Skeletal muscle cell (primary cell): ENCODE measurements at regions not wholly inside any gene's neighbourhood (a gene's known extent, or its start where the extent isn't known, plus 50 kb on each side); places are given as distances from the start of the nearest gene placed in this dataset.
"Not testable (repeated sequence)": the region's sequence is repeated elsewhere in the genome, so short reads cannot be mapped to it uniquely, and the experiment has no call there.

Experiments used
- DNase-seq: peaks from one replicate; pipeline ENCODE4 v3.0.0-alpha.2; 2010; ENCODE audit warnings: low read depth
- H3K4me3 ChIP-seq: 2 replicates; pipeline ENCODE4 v1.5.1; 2011; ENCODE audit warnings: low read depth, mild to moderate bottlenecking, control low read depth, low read length, moderate library complexity

DNA sequence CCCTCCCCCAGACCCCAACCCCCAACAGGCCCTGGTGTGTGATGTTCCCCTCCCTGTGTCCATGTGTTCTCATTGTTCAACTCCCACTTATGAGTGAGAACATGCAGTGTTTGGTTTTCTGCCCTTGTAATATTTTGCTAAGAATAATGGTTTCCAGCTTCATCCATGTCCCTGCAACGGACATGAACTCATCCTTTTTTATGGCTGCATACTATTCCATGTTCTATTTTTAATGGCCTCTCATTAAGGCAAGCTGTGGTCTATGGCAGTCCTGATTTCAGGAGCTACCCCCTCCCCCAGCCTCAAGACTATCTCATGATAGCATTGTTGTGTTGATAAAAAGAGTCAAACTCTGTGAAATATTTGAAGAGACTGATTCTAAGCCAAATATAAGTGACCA lies 267.4 kb downstream of the MID1IP1 start:
- DNase-seq, H3K4me3 ChIP-seq: not testable (repeated sequence)

DNA sequence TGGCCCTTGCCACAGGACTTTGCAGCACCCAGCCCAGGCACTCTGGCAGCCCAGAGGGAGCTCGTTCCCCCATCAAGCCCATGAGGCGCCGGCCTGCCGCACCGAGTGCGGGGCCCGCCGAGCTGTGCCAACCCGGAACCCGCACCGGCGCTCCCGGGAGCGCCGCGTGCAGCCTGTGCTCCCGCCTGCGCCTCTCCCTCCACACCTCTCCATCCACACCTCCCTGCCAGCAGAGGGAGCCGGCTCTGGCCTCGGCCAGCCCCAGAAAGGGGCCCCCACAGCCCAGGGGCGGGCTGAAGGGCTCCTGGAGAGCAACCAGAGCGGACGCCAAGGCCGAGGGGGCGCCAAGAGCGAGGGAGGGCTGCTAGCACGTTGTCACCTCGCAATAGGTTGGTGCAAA lies 268.8 kb downstream of the MID1IP1 start:
- no peak for DNase-seq
- no peak overlapping the region for H3K4me3 ChIP-seq

DNA sequence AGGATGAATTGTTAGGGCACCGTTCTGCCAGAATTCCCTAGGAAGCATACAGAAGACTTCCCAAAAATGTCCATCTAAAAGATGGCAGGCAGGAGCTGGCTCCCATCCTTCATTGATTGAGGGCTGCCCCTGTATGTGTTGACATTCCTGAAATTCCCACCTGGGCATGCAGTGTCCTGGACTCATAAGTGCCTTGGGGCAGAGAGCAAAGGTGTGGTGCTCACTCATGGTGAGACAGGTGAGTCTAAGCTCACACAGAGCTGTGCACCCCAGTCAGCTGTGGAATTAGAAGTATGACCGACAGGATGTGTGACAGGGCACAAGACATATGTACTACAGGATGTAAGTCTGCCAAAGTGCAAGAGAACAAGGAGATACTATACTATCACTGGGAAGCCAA lies 271.9 kb downstream of the MID1IP1 start:
- H3K4me3 ChIP-seq, result no peak overlapping the region
- no peak for DNase-seq

DNA sequence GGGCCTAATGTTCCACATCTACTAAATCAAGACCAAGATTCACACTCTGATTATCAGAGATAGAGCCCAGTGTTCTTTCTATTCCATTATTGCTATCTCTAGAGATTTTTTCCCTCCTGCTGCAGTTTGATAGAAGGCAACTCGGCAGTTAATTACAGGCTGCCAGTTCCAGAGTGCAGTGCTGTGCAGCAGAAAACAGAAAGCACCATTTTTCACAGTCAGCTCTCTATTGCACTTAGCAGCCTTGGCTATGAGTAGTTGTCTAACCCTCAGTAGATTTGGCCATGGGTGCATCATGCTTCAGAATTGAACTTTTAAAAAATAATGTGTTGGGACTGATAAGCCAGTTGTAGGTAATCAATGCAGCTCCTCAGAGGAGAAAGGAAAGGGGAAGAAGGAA lies 295.3 kb downstream of the MID1IP1 start:
- H3K4me3 ChIP-seq, result no peak overlapping the region
- no peak for DNase-seq

DNA sequence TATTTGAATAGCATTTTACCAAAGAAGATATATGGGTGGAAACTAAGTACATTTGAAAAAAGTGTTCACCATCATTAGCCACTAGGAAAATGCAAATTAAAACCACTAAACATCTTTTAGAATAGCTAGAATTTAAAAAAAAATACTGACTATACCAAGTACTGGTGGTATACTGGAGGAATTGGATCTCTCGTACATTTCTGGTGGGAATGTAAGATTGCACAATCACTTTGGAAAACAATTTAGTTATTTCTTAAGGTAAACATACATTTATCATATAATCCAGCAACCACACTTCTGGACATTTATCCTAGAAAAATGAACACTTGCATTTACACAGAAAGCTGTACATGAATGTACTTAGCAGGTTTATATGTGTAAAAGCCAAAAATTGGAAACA lies 303.5 kb downstream of the MID1IP1 start:
- no peak overlapping the region for H3K4me3 ChIP-seq
- DNase-seq, result no peak

DNA sequence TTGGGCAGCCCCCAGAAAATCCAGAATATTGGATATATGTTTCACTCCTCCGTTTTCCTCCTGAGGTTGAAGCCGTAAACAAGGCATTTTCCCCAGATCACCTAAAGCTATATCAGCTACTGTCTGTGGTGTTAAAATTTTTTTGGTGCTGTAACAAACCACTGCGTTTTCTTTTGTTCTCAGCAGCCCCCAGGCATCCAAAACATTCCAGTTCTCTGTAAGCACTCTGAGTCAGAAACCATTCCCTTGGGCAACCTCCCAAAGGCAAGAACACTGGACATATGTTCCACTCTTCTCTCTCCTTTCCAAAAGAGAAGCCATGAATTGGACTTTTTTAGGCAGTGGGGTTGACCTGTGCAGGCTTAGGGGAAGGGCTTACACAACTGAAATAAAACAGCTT lies 310.9 kb downstream of the MID1IP1 start:
- H3K4me3 ChIP-seq, result no peak overlapping the region
- no peak for DNase-seq

DNA sequence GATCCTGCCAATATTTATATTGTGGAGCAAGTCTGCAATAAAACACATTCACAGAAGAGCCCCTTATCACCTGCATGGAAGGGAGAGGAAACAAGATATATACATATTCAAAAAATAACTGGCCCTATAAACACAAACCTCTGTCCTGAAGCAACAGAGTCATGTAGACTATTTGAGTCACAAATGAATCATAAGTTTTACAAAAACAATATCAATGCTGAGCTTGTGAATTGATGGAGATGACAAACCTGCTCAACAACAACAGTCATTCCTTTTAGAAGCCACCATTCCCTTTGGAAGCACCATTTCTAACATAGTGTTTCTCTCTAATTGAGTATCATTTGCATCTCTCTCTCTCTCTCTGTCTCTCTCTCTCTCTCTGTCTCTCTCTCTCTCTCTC lies 313.9 kb downstream of the MID1IP1 start:
- no peak overlapping the region for H3K4me3 ChIP-seq
- no peak for DNase-seq

DNA sequence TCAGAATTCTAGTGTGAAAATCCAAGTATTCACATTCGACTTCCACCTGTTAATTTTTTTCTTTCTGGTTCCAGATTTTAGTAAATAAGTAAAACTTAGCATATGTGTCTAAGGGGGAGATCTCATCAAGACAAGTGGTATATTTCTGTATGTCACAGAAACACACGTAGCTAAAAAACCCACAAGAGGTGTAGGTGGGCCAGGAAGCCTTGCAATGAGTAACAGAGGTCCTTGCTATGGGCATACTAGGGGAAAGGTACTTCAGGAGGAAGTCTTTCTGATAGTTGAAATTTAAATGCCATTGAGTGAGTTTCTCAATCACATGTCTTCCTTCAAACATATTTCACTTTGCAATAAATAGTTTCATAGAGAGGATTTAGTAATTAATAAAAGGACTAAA lies 315.8 kb downstream of the MID1IP1 start:
- DNase-seq, result no peak
- H3K4me3 ChIP-seq, result no peak overlapping the region

DNA sequence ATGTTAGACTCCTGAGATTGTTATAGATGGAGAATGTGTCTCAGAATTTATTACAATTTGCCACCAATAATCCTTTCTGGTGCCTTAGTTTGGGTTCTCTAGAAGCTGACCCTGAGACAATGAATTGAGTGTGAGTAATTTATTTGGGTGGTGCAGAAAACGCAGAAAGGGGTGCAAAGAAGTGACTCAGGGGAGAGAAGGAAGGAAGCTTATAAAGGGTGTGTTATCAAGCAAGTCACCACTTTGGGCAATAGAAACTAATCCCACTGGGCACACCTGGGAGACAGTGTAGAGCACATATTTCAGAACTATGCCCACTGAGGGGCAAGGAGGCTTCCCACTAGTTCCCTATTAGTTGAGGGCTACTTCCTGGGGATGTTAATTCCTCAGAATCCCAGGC lies 320.6 kb downstream of the MID1IP1 start:
- H3K4me3 ChIP-seq, result no peak overlapping the region
- DNase-seq, result no peak

DNA sequence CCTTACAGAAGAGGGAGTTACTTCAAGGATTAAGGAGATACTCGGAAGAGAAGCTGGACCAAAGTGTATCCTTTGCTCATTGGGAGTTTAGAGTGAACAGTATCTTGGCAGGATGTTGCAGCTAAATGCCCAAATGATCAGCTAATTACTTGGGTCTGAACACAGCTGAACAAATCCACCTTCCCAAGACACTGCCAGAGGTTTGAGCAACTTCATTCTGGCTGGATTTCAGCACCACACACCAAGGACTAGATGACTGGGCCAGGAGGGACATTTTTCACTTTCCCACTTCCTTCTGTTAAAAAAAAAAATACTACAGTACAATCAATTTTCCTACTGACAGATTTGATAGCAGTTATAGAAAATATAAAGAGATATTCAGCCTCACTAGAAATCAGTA lies 324.6 kb downstream of the MID1IP1 start:
- no peak for DNase-seq
- no peak overlapping the region for H3K4me3 ChIP-seq

DNA sequence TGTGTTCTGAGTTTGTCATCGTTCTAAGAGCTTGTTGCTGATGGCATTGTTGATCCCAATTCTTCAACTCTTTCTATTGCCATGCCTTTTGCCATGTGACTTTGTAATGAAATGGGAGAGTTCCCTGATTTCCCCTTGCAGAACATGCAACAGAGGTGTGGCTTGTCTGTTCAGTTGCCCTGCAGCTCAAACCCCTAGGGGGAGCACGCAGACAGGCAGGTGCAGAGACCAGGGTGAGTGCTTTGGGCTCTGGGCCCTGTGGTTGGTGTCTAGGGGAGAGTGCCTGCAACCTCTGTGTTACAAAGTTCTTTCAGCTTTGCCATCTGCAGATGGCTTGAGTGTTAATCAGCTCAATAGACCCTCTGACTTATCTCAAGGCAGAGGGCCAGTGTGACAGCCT lies 332.7 kb downstream of the MID1IP1 start:
- no peak overlapping the region for H3K4me3 ChIP-seq
- no peak for DNase-seq

DNA sequence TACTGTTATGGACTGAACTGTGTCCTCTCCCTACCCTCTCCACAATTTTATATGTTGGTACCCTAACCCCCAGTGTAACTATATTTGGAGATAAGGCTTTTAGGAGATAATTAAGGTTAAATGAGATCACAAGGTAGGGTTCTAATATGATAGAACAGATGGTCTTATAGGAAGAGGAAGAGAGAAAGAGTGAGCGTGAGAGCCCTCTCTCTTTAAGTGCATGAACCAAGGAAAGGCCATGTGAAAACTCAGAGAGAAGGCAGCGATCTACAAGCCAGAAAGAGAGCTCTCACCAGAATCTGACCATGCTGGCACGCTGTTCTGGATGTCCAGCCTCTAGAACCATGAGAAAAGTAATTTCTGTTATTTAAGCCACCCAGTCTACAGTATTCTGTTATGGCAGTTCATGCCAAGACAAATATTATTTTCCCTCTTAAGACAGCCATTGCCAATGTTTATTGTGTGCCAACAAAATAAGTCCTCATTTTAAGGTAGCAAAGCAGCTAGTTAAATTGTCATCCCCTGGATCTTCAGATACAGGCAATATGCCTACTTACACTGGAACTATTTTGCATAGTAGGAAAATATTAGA lies 336.2 kb downstream of the MID1IP1 start:
- no peak overlapping the region for H3K4me3 ChIP-seq
- no peak for DNase-seq

DNA sequence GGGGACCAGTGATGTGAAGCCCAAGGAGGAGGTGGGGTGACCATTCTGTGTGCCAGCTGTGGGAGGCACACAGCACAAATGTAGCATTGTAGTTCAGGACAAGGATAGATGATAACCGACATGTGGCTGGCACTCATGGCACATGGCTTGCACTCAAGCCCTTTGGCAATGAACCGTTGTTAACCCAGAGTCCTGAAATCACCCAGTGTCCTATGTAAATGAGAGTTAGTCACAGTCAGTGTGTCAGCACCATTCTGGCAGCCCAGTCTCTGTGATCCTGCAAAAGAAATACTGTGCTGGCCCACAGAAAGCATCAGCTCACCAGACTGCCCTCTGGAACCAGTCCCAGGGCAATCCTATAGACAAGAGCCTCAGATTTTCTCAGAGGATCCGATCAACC lies 339.3 kb downstream of the MID1IP1 start:
- no peak for DNase-seq
- H3K4me3 ChIP-seq, result no peak overlapping the region

DNA sequence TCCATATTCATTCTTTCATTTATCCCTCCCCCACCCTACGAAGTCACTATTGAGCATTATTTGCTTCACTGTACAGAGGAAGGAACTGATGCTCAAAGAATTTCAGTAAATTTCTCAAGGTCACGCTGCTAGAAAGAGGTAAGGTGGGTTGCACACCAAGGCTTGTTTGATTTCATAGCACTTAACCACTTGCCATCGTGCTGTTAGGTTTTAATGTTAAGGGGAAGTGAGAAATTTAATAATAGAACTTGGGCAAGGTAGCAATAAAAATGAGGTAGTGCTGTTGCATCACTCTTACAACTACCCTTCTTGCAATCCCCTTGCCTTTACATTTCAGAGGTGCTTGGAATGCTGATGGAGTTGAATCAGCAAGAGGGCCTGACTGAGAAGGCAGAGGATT lies 343.1 kb downstream of the MID1IP1 start:
- no peak for DNase-seq

DNA sequence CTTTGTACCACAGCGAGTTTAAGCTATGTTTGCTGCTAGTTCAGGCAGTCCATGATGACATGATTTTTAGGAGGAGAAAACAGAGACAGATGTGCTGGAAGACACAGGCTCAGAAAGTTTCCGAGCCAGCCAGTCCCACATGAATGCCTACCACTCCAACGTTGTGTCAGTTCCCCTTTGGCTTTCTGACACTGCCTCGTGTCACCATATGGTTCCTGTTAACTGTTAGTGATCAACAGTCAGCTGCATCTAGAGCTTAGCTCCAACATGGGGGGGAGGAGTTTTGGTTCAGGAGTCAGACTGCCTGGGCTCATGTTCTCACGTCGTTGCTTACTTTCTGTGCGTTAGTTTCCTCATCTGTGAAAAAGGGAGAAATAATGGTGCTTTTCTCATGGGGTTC lies 343.7 kb downstream of the MID1IP1 start:
- DNase-seq, result no peak
- no peak overlapping the region for H3K4me3 ChIP-seq

More for the DNA sequence above, 343.1 kb downstream of the MID1IP1 start:
- no peak overlapping the region for H3K4me3 ChIP-seq

DNA sequence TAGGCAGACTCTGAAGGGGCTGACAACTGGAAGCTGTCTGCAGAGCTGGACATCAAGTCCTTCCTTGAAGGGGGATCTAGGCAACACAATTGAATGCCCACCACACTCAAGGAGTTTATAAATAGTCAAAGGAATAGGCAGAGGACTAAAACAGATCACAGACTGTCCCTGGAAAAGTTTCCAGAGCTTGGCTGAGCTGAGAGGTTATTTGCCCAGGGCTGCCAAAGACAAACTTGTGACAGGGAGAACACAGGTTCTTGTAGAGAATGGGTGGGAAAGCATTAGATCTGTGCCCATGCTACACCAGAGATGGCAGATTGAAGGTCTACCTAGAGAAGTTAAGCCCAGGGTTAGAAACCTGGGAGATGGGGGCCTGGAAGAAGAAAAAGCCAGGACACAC lies 344.6 kb downstream of the MID1IP1 start:
- H3K4me3 ChIP-seq, result no peak overlapping the region
- no peak for DNase-seq

DNA sequence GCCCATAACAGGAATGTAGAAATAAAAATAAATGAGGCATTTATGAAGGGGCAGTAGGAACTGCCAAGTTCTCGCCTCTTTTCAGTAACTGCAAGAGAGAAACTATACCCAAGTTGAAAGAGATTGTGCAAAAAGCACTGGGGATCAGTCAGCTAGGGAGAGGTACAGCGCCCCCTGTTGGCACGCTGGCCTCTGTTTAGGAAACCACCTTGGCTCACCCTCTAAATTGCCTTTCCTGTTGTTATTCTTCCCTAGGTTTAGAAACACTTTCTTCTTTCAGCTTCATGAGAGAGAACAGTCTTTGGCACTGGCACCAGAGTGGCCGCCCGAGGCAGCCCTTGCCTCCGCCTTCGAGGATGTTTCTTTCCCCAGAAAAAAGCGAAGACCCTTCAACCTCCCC lies 348.5 kb downstream of the MID1IP1 start:
- peak; percentile 15 for DNase-seq
- no peak overlapping the region for H3K4me3 ChIP-seq

DNA sequence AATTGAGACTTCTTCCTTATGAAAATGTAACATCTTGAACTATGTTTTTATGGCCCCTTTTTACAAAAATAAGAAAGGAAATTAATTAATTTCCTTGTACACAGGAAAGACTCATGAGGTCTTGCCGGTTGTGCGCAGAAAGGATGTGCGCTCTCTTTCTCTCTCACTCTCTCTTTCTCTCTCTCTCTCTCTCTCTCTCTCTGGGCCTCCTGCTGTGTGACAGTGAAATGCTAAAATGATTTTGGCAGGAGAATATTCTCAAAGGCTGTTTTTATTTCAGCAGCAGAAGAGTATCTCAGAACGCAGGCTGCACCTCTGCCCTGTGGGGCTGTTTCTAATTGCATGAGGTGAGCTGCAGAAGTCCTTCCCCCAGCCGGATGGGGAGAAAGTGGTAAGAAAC lies 349.0 kb downstream of the MID1IP1 start:
- H3K4me3 ChIP-seq, result no peak overlapping the region
- DNase-seq, result no peak

DNA sequence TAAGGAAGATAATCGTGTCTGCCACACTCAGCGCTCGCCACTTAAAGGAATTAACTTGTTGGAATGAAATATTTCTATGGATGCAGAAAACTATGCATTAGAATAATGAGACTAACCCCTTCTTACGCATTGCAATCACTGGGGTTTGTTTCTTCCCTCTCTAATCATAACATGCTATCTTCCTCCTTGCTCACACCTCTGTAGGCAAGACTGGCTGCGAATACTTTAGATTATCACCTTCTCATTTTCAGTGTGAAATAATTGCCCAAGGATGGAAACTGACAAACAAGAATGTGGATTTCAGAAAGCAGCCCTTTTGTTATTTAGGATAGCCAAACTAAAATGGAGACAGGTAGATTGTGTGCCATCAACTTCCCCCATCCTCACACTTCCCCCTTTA lies 349.4 kb downstream of the MID1IP1 start:
- no peak for DNase-seq
- H3K4me3 ChIP-seq, result no peak overlapping the region

DNA sequence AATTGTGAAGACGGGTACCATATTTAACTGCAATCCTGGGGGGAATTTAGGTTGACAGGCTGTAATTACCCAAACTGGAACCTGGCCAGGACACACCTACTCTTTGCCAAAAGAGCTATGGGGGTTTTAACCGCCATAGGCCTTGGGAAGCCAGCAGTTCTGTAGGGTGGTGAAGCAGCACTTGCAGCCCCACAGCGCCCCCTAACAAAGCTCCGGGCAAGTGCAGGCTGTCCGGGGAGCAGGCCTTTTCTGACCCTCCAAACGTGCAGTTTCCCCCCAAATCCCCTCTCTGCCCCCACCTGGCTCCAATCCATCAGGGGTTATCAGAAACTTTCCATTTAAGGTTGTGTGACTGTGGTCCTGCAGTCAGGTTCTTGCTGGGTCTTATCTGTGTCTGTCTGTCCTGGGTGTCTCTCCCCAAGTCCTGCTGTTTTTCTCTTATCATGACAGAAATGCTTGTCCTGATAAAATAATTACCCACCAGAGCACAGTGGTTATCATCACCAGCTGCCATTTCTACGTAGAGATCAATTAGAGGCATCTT lies 350.9 kb downstream of the MID1IP1 start:
- DNase-seq, result no peak
- no peak overlapping the region for H3K4me3 ChIP-seq

DNA sequence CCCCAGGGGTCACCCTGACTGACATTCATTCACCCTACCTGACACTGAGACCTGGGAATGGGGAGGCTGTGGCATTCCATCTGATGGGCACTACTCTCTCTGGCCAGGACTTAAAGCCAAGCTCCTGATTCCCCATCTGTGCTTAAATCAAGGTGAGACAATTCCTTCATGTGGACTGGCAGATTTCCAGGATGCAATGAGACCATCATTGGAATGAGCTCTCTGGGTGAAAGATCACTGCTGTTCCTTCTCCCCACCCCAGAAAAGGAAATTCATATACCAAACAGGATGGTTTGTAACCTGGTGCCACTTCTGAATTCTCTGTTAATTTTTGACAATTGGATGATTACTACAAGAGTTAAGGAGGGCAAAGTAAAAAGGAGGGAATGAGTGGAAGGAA lies 354.8 kb downstream of the MID1IP1 start:
- DNase-seq, result no peak
- no peak overlapping the region for H3K4me3 ChIP-seq

DNA sequence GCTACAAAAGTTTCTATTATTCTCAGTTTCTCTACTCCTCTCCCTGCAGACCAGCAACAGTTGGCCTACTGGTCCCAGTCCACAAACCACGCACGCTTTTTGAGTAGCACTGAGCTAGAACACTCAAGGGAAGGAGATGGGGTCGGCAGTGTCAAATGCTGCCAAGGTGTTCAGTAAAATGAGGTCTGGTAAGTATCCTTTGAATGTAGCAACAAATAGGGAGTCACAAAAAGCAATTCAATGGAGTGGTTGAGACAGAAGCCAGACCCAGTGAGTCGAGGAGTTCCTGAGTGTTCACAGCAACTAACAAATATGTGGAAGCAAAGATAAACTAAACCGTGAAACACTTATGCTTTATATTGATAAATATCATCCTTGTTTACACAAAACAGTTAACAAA lies 355.7 kb downstream of the MID1IP1 start:
- no peak overlapping the region for H3K4me3 ChIP-seq
- DNase-seq, result no peak
